H1 (cell line): ENCODE measurements at regions not wholly inside any gene's neighbourhood (a gene's known extent, or its start where the extent isn't known, plus 50 kb on each side); places are given as distances from the start of the nearest gene placed in this dataset.

Experiments
- ATF2 ChIP-seq: IDR thresholded peaks from 2 replicates; pipeline ENCODE4 v1.6.1; 2012; ENCODE audit warnings: low read length, inconsistent platforms
- CEBPB ChIP-seq: IDR thresholded peaks from 2 replicates; pipeline ENCODE4 v1.6.1; 2012; ENCODE audit warnings: low read depth, low read length
- CTCF ChIP-seq, 3 experiments: IDR thresholded peaks; 1 replicate in 2 of 3; 2 replicates in 1 of 3; pipeline versions ENCODE4 v1.5.1 to v1.6.1; 2011; ENCODE audit warnings: low read length in 3 of 3, mild to moderate bottlenecking in 3 of 3, inconsistent platforms in 2 of 3, low read depth in 1 of 3, moderate library complexity in 1 of 3; ENCODE audit not compliant: insufficient read depth in 1 of 3; ENCODE audit errors: control extremely low read depth in 1 of 3
- EGR1 ChIP-seq: IDR thresholded peaks from 2 replicates; pipeline ENCODE4 v1.6.1; 2011; ENCODE audit warnings: low read depth, low read length, borderline replicate concordance
- SP1 ChIP-seq: IDR thresholded peaks from 2 replicates; pipeline ENCODE4 v1.6.1; 2011; ENCODE audit warnings: low read depth, low read length

- TF ChIP-seq ATF2, result no peak
- TF ChIP-seq CTCF (IDR thresholded peaks at IDR 0.05; ENCODE audit: control extremely low read depth in 1 of 3, insufficient read depth in 1 of 3, low read depth in 1 of 3, low read length in 3 of 3), result no peak
- no peak for TF ChIP-seq SP1
- no peak for TF ChIP-seq EGR1
- TF ChIP-seq CEBPB, result no peak
Measured at GRCh38 chrY:8437510-8437909, 899.8 kb upstream of the TSPY4 start.
